ENCODE measurements at regions not wholly inside any gene's neighbourhood (a gene's known extent, or its start where the extent isn't known, plus 50 kb on each side); places are given as distances from the start of the nearest gene placed in this dataset.

GRCh38 chr9:106653213-106653612 is 209.8 kb upstream of the ZNF462 start:
- H3K4me3 ChIP-seq (ENCODE audit: low read length): no peak overlapping the region
- no peak for DNase-seq (ENCODE audit: low read depth)
- TF ChIP-seq CTCF (conservative IDR thresholded peaks at IDR 0.05; ENCODE audit: low read depth, low read length): no peak

DNA sequence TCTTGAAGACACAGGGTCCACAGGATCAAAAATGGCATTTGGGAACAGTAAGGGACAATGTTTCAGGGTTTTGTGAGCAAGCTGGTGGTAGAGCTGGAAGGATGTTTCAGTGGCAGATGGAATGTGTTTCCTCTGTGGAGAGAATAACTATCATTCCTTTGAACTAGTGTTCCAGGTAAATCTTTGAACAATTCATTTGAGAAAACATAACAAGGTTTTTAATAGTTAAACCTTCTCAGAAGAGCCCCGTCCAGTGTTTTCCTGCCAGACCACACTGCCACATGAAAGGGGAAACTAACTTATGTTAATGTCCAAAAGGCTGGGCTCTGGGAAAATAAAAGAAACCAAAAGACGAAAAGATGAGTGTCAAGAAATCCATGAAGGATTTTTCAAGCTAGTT is 207.0 kb upstream of the ZNF462 start:
- no peak for TF ChIP-seq CTCF (conservative IDR thresholded peaks at IDR 0.05; ENCODE audit: low read depth, low read length)
- no peak overlapping the region for H3K4me3 ChIP-seq (ENCODE audit: low read length)
- no peak for DNase-seq (ENCODE audit: low read depth)

- no peak overlapping the region for H3K4me3 ChIP-seq (ENCODE audit: low read length)
- DNase-seq (ENCODE audit: low read depth): no peak
- TF ChIP-seq CTCF (conservative IDR thresholded peaks at IDR 0.05; ENCODE audit: low read depth, low read length): no peak
Measured at GRCh38 chr9:106657926-106658325, 205.0 kb upstream of the ZNF462 start.

DNA sequence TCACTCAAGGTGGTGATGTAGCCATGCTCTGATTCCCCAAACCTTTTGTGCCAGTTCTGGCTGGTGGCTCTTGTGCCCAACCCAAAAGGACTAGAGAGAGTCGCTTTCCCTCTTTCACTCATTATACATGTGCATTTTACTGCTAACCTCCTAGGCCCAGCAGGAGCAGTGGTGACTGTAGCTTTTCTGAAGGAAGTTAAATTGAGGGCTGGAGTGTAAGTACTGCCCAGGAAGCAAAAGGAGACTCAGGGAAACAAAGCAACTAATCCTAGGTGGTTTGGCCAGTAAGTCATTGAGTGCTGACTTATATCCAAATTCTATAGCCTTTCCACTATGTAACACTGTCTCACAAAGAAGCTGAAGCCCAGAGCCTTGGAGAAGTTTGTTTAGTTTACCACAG is 194.4 kb upstream of the ZNF462 start:
- TF ChIP-seq CTCF (conservative IDR thresholded peaks at IDR 0.05; ENCODE audit: low read depth, low read length): no peak
- no peak for DNase-seq (ENCODE audit: low read depth)
- H3K4me3 ChIP-seq (ENCODE audit: low read length): no peak overlapping the region

- H3K4me3 ChIP-seq (ENCODE audit: low read length): no peak overlapping the region
- no peak for TF ChIP-seq CTCF (conservative IDR thresholded peaks at IDR 0.05; ENCODE audit: low read depth, low read length)
- DNase-seq (ENCODE audit: low read depth): no peak
Measured at GRCh38 chr9:106669835-106670234, 193.1 kb upstream of the ZNF462 start.

- H3K4me3 ChIP-seq (ENCODE audit: low read length): no peak overlapping the region
- TF ChIP-seq CTCF (conservative IDR thresholded peaks at IDR 0.05; ENCODE audit: low read depth, low read length): no peak
- no peak for DNase-seq (ENCODE audit: low read depth)
Measured at GRCh38 chr9:106670418-106670817, 192.5 kb upstream of the ZNF462 start.

DNA sequence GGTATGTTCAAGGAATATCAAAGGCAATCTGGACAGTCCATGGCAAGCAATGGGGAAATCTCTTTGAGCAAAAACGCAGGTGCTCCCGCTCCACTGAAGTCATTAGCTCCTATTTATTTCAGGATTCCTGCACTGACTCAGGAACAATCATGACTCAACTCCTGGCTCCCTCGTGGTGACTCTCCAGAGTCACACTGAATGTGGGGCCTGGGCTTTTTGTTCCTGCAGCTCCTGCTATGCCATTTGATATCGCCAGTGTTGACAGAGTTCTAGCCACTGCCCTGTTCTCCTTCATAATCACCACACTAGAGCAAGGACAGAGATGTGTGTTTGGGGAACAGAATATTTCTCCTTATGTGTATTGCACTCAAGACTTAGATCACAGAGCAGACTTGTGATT is 187.2 kb upstream of the ZNF462 start:
- no peak for DNase-seq (ENCODE audit: low read depth)
- no peak for TF ChIP-seq CTCF (conservative IDR thresholded peaks at IDR 0.05; ENCODE audit: low read depth, low read length)
- H3K4me3 ChIP-seq (ENCODE audit: low read length): no peak overlapping the region
